ENCODE measurements at regions not wholly inside any gene's neighbourhood (a gene's known extent, or its start where the extent isn't known, plus 50 kb on each side); places are given as distances from the start of the nearest gene placed in this dataset.

DNA sequence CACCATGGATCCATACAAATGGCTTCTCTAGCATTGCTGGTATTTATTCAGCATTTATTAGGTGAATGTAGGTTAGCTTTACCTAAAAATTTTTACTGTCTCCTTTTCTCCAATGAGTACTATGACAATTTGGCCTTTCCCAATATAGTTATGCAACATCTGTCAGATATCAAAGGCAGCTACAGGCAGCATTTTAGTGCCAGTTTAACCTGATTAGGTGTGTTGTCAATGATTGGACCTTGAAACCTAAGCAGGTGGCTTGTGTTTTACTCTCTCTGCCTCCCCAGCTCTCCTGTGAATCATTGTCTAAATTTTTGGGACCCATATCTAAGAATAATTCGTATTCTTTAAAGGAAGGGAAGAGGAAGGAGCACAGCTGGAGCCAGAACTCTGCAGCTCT is 228.9 kb downstream of the KBTBD8 start (continued):
- TF ChIP-seq NR4A1 (CRISPR knock-in tag; IDR thresholded peaks at IDR 0.05) (no peak), NR4A1 (tag; IDR thresholded peaks at IDR 0.05) (no peak), ZNF146 (CRISPR knock-in tag; IDR thresholded peaks at IDR 0.05; ENCODE audit: unreplicated experiment) (no peak), STAT5B (CRISPR knock-in tag; IDR thresholded peaks at IDR 0.05) (no peak), L3MBTL2 (IDR thresholded peaks at IDR 0.05) (no peak), HDAC3 (IDR thresholded peaks at IDR 0.05; ENCODE audit: borderline replicate concordance, partially characterized antibody) (no peak), CHCHD3 (CRISPR knock-in tag; IDR thresholded peaks at IDR 0.05) (no peak)
- TF ChIP-seq, protein P1, sequence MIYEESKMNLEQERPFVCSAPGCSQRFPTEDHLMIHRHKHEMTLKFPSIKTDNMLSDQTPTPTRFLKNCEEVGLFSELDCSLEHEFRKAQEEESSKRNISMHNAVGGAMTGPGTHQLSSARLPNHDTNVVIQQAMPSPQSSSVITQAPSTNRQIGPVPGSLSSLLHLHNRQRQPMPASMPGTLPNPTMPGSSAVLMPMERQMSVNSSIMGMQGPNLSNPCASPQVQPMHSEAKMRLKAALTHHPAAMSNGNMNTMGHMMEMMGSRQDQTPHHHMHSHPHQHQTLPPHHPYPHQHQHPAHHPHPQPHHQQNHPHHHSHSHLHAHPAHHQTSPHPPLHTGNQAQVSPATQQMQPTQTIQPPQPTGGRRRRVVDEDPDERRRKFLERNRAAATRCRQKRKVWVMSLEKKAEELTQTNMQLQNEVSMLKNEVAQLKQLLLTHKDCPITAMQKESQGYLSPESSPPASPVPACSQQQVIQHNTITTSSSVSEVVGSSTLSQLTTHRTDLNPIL (CRISPR knock-in tag; IDR thresholded peaks at IDR 0.05) = no peak

DNA sequence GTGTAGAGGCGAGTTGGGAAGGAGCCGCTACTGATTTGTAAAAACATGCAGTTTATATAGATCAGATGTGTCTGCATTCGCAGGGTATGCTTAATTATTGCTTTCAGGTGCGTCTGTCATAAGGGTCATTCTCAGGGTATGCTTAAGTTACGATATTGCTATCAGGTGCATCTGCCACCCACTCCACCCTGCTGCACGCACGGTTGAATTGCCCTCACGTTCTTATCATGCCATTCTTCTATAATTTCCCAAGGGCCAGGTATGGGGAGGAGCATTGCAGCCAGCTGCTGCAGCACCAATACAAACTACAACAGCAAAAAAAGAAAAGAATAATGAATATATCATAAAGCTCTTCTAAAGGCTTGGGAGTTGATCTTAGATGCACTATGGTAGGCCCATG is 230.0 kb downstream of the KBTBD8 start:
- 1% methylated on average over 7 of the region's 8 CpGs for WGBS (ENCODE audit: insufficient coverage, low coverage, missing lambda C conversion rate)
- in situ Hi-C loops (cut with MboI) (no loop called here), intact Hi-C loops (cut with micrococcal nuclease) (no loop called here)
- ChIA-PET CTCF (ENCODE audit: low intra/inter-chr PET ratio) (no interaction called here), POLR2A (no interaction called here)
- Histone ChIP-seq H4K20me1 (replicated peaks; ENCODE audit: control insufficient read depth, insufficient read depth, low read length) (no peaks in the 10 kb centered on the region), H3K9ac (ENCODE audit: insufficient read depth in 1 of 2, low read depth in 2 of 2, low read length in 2 of 2) (no peak overlapping the region), H3K36me3 (ENCODE audit: control insufficient read depth, insufficient read depth, low read length) (no peaks in the 10 kb centered on the region), H3K4me3 (no peak overlapping the region), H3K4me1 (replicated peaks in 1 of 2; ENCODE audit: control insufficient read depth in 2 of 2, insufficient read depth in 2 of 2, low read length in 2 of 2) (no peaks in the 10 kb centered on the region), H3K79me2 (ENCODE audit: control insufficient read depth, insufficient read depth, low read length) (no peaks in the 10 kb centered on the region), H3K9me3 (replicated peaks; ENCODE audit: control insufficient read depth, insufficient read depth, low read depth, low read length) (no peaks in the 10 kb centered on the region), H3K27ac (ENCODE audit: extremely low read depth, low read depth, low read length) (no peak overlapping the region), H3K27me3 (ENCODE audit: control insufficient read depth in 2 of 2, insufficient read depth in 2 of 2, low read length in 2 of 2) (no peaks in the 10 kb centered on the region), H3K9me1 (ENCODE audit: control insufficient read depth, insufficient read depth, low read length) (no peaks in the 10 kb centered on the region), H3K4me2 (ENCODE audit: insufficient read depth, low read length) (no peak overlapping the region), H2AFZ (ENCODE audit: low read depth, low read length) (no peak overlapping the region)
- FAIRE-seq (no peak), DNase-seq (ENCODE audit: extremely low read depth in 1 of 4, low spot score in 3 of 4) (no peak), ATAC-seq (no peak)
- BruUV-seq (replicated peaks) = no TSS peak
- TF ChIP-seq AFF1 (IDR thresholded peaks at IDR 0.05; ENCODE audit: low read depth in 1 of 2, partially characterized antibody in 2 of 2) (no peak), ZNF3 (CRISPR knock-in tag; IDR thresholded peaks at IDR 0.05) (no peak), ZNF695 (CRISPR knock-in tag; IDR thresholded peaks at IDR 0.05) (no peak), HBP1 (CRISPR knock-in tag; IDR thresholded peaks at IDR 0.05) (no peak), NRF1 (conservative IDR thresholded peaks at IDR 0.05 in 1 of 2, IDR thresholded peaks at IDR 0.05 in 1 of 2) (no peak), HES1 (IDR thresholded peaks at IDR 0.05; ENCODE audit: low read depth) (no peak), MEIS2 (IDR thresholded peaks at IDR 0.05; ENCODE audit: partially characterized antibody) (no peak), KAT2B (IDR thresholded peaks at IDR 0.05; ENCODE audit: low read depth, low read length) (no peak)
